LHCN-M2 (cell line): ENCODE measurements at regions not wholly inside any gene's neighbourhood (a gene's known extent, or its start where the extent isn't known, plus 50 kb on each side); places are given as distances from the start of the nearest gene placed in this dataset.

ENCODE experiments used
- DNase-seq: peaks from one replicate; pipeline ENCODE4 v3.0.0-alpha.2; 2012; ENCODE audit warnings: low read depth

- peak; percentile 59 for DNase-seq
These were observed 375.3 kb downstream of the C12orf75 start for GRCh38 chr12:105705765-105706164.

GRCh38 chr12:105706321-105706972, 376.0 kb downstream of the C12orf75 start:
- DNase-seq: peak; percentile 88

GRCh38 chr12:105706973-105707334, 376.5 kb downstream of the C12orf75 start:
- no peak for DNase-seq

- peak; percentile 19 for DNase-seq
These were observed 383.3 kb downstream of the C12orf75 start for GRCh38 chr12:105713606-105714305.

GRCh38 chr12:105716621-105717020, 386.1 kb downstream of the C12orf75 start:
- no peak for DNase-seq

- DNase-seq: no peak
These were observed 390.7 kb downstream of the C12orf75 start for GRCh38 chr12:105721051-105721825.

- no peak for DNase-seq
These were observed 391.4 kb downstream of the C12orf75 start for GRCh38 chr12:105721891-105722290.

- no peak for DNase-seq
These were observed 392.6 kb downstream of the C12orf75 start for GRCh38 chr12:105723066-105723465.

- no peak for DNase-seq
These were observed 393.0 kb downstream of the C12orf75 start for GRCh38 chr12:105723494-105723893.

- DNase-seq: no peak
These were observed 394.1 kb downstream of the C12orf75 start for GRCh38 chr12:105724641-105725040.

GRCh38 chr12:105725054-105725453, 394.6 kb downstream of the C12orf75 start:
- DNase-seq: no peak

- no peak for DNase-seq
These were observed 398.8 kb downstream of the C12orf75 start for GRCh38 chr12:105729181-105729771.

GRCh38 chr12:105729926-105730325, 399.4 kb downstream of the C12orf75 start:
- DNase-seq: peak; percentile 13

- DNase-seq: no peak
These were observed 403.1 kb downstream of the C12orf75 start for GRCh38 chr12:105733579-105733978.

GRCh38 chr12:105736498-105736897, 402.3 kb downstream of the NUAK1 start:
- no peak for DNase-seq

- no peak for DNase-seq
These were observed 400.7 kb downstream of the NUAK1 start for GRCh38 chr12:105738051-105738450.

GRCh38 chr12:105740369-105740768, 398.4 kb downstream of the NUAK1 start:
- no peak for DNase-seq

- peak; percentile 40 for DNase-seq
These were observed 397.6 kb downstream of the NUAK1 start for GRCh38 chr12:105740970-105741725.

- DNase-seq: peak; percentile 75
These were observed 396.8 kb downstream of the NUAK1 start for GRCh38 chr12:105741786-105742566.

- no peak for DNase-seq
These were observed 396.2 kb downstream of the NUAK1 start for GRCh38 chr12:105742567-105742874.
